HG03575 (cell line): ENCODE measurements at regions not wholly inside any gene's neighbourhood (a gene's known extent, or its start where the extent isn't known, plus 50 kb on each side); places are given as distances from the start of the nearest gene placed in this dataset.

Experiments used
- ATAC-seq: cut with Tn5 transposase; IDR thresholded peaks from one replicate; pipeline ENCODE4 v1.9.1; 2021; ENCODE audit not compliant: unreplicated experiment, insufficient number of reproducible peaks, low FRiP score; ENCODE audit errors: extremely low read depth

DNA sequence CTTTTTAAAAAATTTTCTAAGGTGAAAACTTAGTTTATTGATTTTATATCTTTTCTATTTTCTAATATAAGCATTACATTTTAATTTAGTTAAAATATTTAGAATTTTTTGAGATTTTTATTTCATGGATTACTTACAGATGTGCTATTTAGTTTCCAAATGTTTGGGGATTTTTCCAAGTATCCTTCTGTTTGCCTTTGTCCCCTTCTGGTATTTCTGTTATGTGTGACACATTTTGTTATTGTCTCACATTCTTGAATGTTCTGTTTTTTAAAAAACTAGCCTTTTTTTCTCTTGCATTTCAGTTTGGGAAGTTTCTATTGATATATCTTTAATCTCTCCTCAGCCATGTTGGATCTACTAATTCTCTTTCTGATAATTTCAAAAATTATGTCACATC, 234.9 kb downstream of the FAM170A start:
- ATAC-seq, result no peak

DNA sequence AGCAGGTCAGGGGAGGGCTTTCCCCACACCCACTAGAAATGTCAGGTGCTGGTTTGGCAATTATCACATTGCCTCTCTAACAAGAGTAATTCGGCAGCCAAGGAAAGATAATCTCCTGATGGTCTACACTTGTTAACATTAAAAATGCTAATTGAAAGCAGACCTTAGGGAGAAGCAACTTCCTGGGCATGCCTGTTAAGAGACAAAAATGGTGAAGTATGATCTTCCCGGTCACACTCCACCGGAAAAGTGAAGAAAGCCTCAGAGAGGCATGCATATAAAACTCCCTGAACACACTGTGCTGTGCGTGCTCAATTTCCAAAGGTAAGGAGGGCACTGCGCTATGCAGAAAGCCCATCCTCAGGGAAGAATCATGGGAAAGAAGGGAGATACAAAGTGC, 244.3 kb downstream of the FAM170A start:
- no peak for ATAC-seq

DNA sequence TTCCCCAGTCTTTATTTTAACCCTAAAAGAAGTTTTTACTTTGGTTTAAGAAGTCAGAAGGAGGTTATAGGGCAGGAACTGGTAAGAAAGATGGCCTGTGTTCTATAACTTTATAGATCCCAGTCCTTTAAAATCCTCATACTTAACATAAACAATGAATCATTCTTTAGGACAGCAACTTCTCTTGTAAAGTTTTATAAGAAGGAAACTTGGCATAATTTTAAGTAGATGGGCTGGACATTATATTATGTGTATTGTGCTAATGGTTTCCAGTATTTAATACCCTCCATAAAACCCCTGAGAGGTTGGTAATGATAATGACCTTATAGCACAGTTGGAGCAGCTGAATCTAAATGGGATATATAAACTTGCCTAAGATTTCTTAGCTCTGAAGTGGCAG, 247.2 kb downstream of the FAM170A start:
- ATAC-seq, result no peak

DNA sequence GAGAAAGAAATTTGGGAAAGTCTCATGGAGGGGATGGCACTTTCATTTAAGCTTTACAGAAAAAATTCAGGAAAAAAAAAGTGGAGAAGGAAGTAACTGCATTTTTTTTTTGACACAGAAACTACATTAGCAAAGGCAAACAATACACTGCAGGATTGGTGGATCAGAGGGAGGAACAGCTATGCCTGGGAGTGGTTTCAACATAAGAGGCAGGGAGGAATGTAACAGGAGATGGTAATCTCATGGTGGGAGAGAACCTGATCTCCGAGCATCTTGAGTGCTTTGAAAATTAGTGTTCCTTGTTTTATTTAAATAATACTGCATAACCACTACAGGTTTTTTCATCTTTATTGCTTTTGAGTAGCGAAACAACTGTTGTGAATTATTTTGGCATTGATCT, 249.4 kb downstream of the FAM170A start:
- no peak for ATAC-seq

- ATAC-seq, result no peak
These were observed 250.1 kb downstream of the FAM170A start for GRCh38 chr5:119879446-119879845.

DNA sequence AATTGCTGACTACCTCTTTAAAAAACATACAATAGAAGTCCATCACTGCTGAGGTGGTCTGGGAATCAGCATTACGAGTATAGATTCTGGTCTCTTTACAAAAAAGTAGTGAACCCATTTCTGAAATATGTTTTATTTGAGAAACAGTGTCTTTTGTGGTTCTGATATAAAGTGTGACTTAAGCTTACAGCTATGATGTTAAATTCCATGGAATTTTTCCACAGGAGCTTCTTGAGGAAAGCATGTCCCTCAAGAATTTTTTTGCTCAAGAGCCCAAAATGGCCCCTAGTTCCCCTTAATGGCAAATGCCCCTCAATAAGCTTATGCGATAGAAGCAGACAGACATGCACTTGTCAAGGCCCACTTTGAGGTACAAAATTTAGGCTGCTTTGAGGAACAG, 265.7 kb downstream of the FAM170A start:
- no peak for ATAC-seq

DNA sequence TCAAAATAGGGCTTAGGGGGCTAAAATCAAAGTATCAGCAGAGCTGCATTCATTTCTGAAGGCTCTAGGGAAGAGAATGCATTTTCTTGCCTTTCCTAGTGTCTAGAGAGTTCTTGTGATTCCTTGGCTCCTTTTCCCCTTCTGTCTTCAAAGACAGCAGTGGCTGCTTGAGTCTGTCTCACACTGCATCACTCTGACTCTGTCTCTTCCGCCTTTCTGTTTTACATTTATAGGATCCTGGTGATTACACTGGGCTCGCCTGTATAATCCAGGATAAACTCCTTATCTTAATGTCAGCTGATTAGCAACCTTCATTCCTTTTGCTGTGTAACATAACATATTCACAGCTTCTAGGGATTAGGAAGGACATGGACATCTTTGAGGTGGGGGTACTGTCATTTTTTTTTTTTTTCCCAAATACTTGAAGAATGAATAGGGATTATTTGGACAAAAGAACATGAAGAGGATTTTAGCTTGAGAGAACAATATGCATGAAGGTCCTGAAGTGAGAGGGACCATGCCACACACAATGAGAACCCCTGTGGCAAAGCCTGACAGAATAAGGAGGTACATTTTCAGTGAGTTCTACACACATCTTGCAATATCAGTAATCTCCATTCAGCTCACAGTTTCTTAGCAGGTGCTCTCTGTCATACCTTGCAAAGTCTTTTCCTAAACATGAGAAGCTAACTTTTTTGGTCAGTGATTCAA, 267.6 kb downstream of the FAM170A start:
- ATAC-seq, result no peak

GRCh38 chr5:119897537-119898370, 268.4 kb downstream of the FAM170A start:
- no peak for ATAC-seq

- ATAC-seq, result no peak
These were observed 270.6 kb downstream of the FAM170A start for GRCh38 chr5:119899981-119900380.

DNA sequence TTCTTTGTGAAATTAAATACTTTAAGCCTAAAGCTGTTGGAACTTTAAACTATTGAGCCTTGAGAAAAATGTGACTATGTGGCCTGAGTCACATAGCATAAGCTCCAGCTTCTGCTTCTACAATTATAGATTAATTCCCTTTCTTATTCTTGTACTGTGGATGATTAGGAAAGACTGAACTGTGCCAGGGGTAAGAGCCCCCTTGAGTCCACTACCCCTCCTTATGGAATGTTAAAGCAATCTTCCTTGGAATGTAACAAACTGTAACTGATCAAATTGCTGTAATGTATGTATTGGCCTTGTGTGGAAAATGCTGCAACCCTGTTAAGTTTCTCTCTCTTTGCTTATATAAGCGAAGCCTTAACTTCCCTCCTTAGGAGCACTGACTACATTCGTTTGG, 273.2 kb downstream of the FAM170A start:
- ATAC-seq, result no peak

DNA sequence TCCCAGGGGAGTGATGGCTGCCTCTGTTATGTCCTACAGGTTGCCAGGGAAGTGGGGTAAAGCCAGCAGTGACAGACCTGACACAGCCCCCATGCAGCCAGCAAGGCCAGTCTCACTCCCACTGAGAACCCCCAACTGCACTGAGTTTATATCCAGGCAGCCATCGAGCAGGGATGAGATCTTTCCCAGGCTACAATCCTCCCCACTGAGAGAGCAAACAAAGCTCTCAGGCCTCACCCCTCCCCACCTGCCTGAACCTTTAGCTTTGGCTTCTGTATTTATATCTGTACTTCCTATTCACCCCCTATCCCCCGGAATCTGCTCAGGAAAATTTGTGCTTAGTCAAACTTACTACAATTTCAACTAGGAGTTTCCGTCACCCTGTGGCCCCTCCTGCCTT, 284.1 kb downstream of the FAM170A start:
- no peak for ATAC-seq

GRCh38 chr5:119919279-119919678, 289.9 kb downstream of the FAM170A start:
- no peak for ATAC-seq

DNA sequence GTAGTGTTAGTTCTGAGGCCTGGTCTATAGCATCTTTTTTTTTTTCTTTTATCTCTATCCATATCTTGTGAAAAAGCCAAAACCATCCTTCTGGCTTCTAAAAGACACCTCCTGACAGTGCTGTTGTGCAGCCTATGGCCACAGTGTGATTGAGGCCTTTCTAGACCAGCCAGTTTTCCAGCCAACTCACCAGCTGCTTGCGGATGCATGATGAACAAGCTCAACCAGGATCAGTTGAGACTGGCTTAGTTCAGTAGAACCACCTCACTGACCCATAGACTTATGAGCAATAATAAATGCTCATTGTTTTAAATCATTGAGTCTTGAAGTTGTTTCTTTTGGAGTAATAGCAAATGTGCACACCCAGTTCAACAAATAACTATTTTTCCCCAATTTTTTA, 296.9 kb downstream of the FAM170A start:
- no peak for ATAC-seq

- no peak for ATAC-seq
These were observed 299.6 kb downstream of the FAM170A start for GRCh38 chr5:119928974-119929373.

DNA sequence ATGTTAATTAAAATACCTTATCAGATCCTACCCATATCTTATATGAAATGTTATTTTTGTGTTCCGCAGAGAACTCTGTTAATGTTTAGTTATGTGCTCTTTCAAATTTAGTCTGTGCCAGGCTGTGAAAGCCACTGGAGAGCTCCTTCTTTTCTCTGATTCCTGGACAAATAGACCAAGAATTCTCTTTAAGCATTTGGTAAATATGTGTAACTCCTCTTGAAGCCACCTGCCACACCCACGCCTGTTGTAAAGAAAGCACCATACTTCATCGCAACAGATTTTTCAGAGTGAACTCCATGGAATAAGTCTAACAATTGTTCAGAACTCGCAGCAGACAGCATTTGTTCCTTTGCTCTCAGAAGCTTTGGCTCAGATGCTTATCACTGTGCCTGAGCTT, 301.1 kb downstream of the FAM170A start:
- ATAC-seq, result no peak

- no peak for ATAC-seq
These were observed 313.8 kb downstream of the FAM170A start for GRCh38 chr5:119943148-119943547.

DNA sequence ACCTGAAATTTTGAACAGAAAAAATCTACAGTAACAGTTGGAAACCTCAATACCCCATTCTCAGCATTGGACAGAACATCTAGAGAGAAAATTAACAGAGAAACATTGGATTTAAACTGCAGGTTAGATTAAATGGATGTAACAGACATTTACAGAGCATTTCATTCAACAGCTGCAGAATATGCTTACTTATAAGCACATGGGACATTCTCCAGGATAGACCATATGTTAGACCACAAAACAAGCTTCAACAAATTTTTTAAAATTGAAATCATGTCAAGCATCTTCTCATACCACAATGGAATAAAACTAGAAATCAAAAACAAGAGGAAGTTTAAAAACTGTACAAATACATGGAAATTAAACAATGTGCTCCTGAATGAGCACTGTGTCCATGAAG, 316.3 kb downstream of the FAM170A start:
- ATAC-seq, result no peak

- ATAC-seq, result no peak
These were observed 318.8 kb downstream of the FAM170A start for GRCh38 chr5:119948162-119948561.

DNA sequence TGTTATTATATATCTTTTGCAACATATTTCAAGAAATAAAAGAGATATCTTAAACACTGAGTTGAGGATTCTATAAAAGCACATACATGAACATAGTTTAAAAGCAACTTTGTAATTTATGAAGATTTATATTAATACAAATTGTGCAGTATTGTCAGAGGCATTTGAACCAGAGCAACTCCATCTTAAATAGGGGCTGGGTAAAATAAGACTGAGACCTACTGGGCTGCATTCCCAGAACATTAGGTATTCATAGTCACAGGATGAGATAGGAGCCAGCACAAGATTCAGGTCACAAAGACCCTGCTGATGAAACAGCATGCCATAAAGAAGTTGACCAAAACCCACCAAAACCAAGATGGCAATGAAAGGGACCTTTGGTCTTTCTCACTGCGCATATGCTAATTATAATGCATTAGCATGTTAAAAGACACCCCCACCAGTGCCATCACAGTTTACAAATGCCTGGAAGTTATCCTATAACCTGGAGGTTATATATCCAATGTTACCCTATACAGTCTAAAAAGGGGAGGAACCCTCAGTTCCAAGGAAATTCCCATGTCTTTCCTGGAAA, 320.2 kb downstream of the FAM170A start:
- no peak for ATAC-seq

DNA sequence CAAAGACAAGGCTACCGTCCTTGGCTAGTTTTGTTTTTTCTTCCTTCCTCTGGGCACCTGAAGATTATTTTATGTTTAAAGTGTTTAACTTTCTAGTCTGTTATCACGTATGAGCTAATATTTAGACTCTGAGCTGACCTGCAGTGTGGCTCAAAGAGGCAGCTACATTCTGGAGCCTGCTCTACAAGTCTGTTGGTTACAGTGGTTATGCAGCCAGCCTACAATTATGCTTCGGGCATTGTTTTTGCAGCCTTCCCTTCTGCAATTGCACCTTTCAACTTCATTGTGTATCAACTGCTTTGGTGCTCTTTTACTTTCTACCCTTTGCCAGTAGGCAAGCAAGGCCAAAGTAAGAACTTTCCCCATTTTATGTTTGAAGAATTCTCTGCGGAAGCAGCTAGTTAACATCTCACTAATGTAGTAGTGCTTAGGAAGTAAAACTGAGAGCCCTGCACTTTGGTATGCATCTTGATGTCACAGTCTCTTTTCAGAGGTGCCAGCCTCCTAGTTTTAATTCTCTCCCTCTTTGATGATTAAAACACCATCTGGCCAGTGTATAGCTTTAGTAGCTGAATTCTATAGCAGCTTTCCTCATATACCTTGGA, 322.1 kb downstream of the FAM170A start:
- no peak for ATAC-seq
